T-helper 2 cell treated with Interferon-gamma antibody and Interleukin-4, amounts not matched to agents 5 μg/mL and 100 μg/mL, for 36 hours (primary cell): ENCODE measurements at regions not wholly inside any gene's neighbourhood (a gene's known extent, or its start where the extent isn't known, plus 50 kb on each side); places are given as distances from the start of the nearest gene placed in this dataset.
"Not testable (repeated sequence)": the region's sequence is repeated elsewhere in the genome, so short reads cannot be mapped to it uniquely, and the experiment has no call there.

Experiments
- DNase-seq: peaks from one replicate; pipeline ENCODE4 v3.0.0; 2021; ENCODE audit warnings: low spot score
- H3K27ac Mint-ChIP-seq: one replicate; pipeline ENCODE4 v1.8.0; 2021; ENCODE audit warnings: mild to moderate bottlenecking, mixed read lengths
- H3K27me3 Mint-ChIP-seq: one replicate; pipeline ENCODE4 v1.8.0; 2021; ENCODE audit warnings: low read depth, mixed read lengths
- H3K36me3 Mint-ChIP-seq: one replicate; pipeline ENCODE4 v1.8.0; 2021; ENCODE audit warnings: low read depth, mixed read lengths
- H3K4me1 Mint-ChIP-seq: one replicate; pipeline ENCODE4 v1.8.0; 2021; ENCODE audit warnings: low read depth, mixed read lengths
- H3K4me3 Mint-ChIP-seq: one replicate; pipeline ENCODE4 v1.8.0; 2022; ENCODE audit warnings: mild to moderate bottlenecking, moderate library complexity, mixed read lengths
- H3K9me3 Mint-ChIP-seq: one replicate; pipeline ENCODE4 v1.8.0; 2021; ENCODE audit warnings: mixed read lengths

GRCh38 chrX:42229533-42229932 is 306.2 kb upstream of the CASK start:
- Mint-ChIP-seq H3K9me3 (peaks cover 24% of the 10 kb centered on the region), H3K4me1 (peaks cover 5% of the 10 kb centered on the region), H3K4me3 (no peak overlapping the region), H3K36me3 (peaks cover 3% of the 10 kb centered on the region), H3K27me3 (no peaks in the 10 kb centered on the region), H3K27ac (no peak overlapping the region)
- no peak for DNase-seq

GRCh38 chrX:42220666-42221065 is 297.3 kb upstream of the CASK start:
- DNase-seq = no peak
- Mint-ChIP-seq H3K4me3 (no peak overlapping the region), H3K9me3 (peaks cover 8% of the 10 kb centered on the region)

GRCh38 chrX:42220083-42220482 is 296.7 kb upstream of the CASK start:
- peaks cover 6% of the 10 kb centered on the region for H3K9me3 Mint-ChIP-seq
- no peaks in the 10 kb centered on the region for H3K4me1 Mint-ChIP-seq
- H3K27ac Mint-ChIP-seq = no peak overlapping the region
- no peak for DNase-seq
- no peak overlapping the region for H3K4me3 Mint-ChIP-seq
- H3K36me3 Mint-ChIP-seq = no peaks in the 10 kb centered on the region
- peaks cover 4% of the 10 kb centered on the region for H3K27me3 Mint-ChIP-seq

More at GRCh38 chrX:42220666-42221065, 297.3 kb upstream of the CASK start:
- Mint-ChIP-seq H3K4me1 (no peaks in the 10 kb centered on the region), H3K27ac (no peak overlapping the region), H3K27me3 (peaks cover 4% of the 10 kb centered on the region), H3K36me3 (no peaks in the 10 kb centered on the region)

- DNase-seq = no peak
- Mint-ChIP-seq H3K9me3 (no peaks in the 10 kb centered on the region), H3K36me3 (no peaks in the 10 kb centered on the region), H3K27ac (no peak overlapping the region), H3K27me3 (peaks cover 3% of the 10 kb centered on the region), H3K4me1 (no peaks in the 10 kb centered on the region), H3K4me3 (no peak overlapping the region)
These were observed 295.9 kb upstream of the CASK start for GRCh38 chrX:42219231-42219630.

DNA sequence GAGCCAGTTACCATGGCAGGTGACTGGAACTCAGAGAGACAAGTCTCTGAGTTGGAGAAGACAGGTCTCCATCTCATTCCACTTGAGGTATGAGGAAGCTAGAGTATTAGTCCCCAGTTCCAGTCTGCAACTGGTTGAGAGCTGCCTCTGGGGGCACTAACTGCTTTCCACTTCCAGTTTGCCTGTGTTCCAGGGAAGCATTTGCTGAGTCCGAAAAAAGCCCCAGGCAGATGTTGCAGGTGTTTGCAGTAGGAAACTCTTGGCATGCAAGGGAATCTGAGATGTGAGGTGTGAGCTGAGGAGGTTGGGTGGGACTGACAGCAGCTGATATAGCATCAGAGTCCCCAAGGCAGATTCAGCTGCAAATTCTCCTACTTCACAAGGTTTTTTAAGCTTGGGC is 272.2 kb upstream of the CASK start:
- Mint-ChIP-seq H3K9me3 (no peaks in the 10 kb centered on the region), H3K27ac (no peak overlapping the region), H3K27me3 (no peaks in the 10 kb centered on the region), H3K4me1 (no peaks in the 10 kb centered on the region), H3K36me3 (no peaks in the 10 kb centered on the region), H3K4me3 (no peak overlapping the region)
- no peak for DNase-seq

DNA sequence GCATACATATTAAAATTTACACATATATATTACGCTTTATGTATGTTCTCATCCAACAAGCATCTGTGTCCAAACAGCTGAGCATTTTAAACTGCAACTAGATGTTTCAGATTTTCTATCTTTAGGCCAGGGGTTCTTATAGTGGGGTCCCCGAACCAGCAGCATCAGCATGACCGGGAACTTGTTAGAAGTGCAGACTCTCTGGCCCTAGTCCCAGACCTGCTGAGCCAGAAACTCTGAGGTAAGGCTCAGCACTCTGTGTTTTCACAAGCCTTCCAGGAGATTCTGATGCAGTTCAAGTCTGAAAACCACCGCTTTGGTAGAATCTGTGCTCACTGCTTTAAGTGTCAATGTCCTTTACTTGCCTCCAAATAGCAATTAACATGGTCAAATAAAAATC is 266.2 kb upstream of the CASK start:
- Mint-ChIP-seq H3K27ac (no peak overlapping the region), H3K9me3 (no peaks in the 10 kb centered on the region), H3K4me1 (no peaks in the 10 kb centered on the region)

DNA sequence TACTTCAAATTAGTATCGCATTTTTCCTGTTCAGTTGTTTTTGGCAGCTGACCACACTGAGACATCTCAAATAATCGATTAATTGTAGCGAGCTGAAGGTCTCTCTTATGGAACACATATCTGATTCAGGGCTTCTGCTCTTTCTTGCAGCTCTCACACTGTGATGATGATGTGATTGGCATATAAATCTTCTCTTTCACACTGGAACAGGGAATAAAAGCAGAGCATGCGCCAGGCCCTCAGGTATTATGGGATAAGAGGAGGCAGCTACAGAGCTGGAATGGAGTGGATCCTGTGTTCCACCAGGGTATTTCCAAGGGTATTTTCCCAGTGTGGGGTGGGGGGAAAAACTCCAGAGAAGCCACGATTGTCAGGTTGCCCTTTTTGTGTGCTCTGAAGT is 265.4 kb upstream of the CASK start:
- H3K27me3 Mint-ChIP-seq = no peaks in the 10 kb centered on the region
- H3K4me3 Mint-ChIP-seq = no peak overlapping the region
- H3K4me1 Mint-ChIP-seq = no peaks in the 10 kb centered on the region
- H3K27ac Mint-ChIP-seq = no peak overlapping the region
- DNase-seq = no peak
- H3K36me3 Mint-ChIP-seq = no peaks in the 10 kb centered on the region
- H3K9me3 Mint-ChIP-seq = no peaks in the 10 kb centered on the region

More for the DNA sequence above, 266.2 kb upstream of the CASK start:
- Mint-ChIP-seq H3K27me3 (no peaks in the 10 kb centered on the region), H3K4me3 (no peak overlapping the region), H3K36me3 (no peaks in the 10 kb centered on the region)
- no peak for DNase-seq

GRCh38 chrX:42176789-42177188 is 253.4 kb upstream of the CASK start:
- Mint-ChIP-seq H3K4me3 (no peak overlapping the region), H3K27ac (no peak overlapping the region), H3K27me3 (no peaks in the 10 kb centered on the region), H3K4me1 (no peaks in the 10 kb centered on the region), H3K36me3 (no peaks in the 10 kb centered on the region), H3K9me3 (no peaks in the 10 kb centered on the region)
- no peak for DNase-seq

DNA sequence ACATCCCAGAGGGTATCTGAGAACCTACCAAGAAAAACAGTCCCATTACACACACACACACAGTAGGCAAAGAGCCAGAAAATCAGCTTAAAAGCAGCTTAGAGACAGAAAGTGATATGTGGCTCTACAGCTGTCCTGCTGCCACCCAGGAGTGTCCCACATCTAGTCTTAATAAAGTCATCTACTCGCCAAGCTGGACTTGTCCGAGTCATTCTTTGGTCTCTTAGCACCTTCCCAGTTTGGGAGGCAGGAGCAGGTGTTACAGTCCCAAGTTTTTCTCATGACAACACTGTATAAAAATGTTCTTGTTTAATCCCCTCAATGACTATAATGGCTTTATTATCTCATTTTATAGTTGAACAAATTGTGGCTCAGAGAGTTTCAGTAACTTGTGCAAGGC is 252.5 kb upstream of the CASK start:
- no peaks in the 10 kb centered on the region for H3K36me3 Mint-ChIP-seq
- H3K4me1 Mint-ChIP-seq = no peaks in the 10 kb centered on the region
- H3K27me3 Mint-ChIP-seq = no peaks in the 10 kb centered on the region
- no peak overlapping the region for H3K4me3 Mint-ChIP-seq
- DNase-seq = no peak
- H3K27ac Mint-ChIP-seq = no peak overlapping the region
- no peaks in the 10 kb centered on the region for H3K9me3 Mint-ChIP-seq

DNA sequence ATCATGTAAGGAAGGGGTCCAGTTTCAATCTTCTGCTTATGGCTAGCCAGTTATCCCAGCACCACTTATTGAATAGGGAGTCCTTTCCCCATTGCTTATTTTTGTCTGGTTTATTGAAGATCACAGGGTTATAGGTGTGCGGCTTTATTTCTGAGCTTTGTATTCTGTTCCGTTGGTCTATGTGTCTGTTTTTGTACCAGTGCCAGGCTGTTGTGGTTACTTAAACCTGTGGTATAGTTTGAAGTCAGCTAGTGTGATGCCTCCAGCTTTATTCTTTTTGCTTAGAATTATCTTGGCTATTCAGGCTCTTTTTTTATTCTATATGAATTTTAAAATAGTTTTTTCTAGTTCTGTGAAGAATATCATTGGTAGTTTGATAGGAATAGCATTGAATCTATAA is 234.6 kb upstream of the CASK start:
- not testable (repeated sequence) for H3K4me3 Mint-ChIP-seq, H3K27ac Mint-ChIP-seq, H3K4me1 Mint-ChIP-seq, DNase-seq, H3K36me3 Mint-ChIP-seq, H3K27me3 Mint-ChIP-seq
- peaks cover 19% of the 10 kb centered on the region for H3K9me3 Mint-ChIP-seq

GRCh38 chrX:42151808-42152207 is 228.5 kb upstream of the CASK start:
- Mint-ChIP-seq H3K27ac (no peak overlapping the region), H3K4me1 (peaks cover 3% of the 10 kb centered on the region), H3K27me3 (no peaks in the 10 kb centered on the region), H3K4me3 (no peak overlapping the region), H3K36me3 (no peaks in the 10 kb centered on the region), H3K9me3 (no peaks in the 10 kb centered on the region)
- no peak for DNase-seq

DNA sequence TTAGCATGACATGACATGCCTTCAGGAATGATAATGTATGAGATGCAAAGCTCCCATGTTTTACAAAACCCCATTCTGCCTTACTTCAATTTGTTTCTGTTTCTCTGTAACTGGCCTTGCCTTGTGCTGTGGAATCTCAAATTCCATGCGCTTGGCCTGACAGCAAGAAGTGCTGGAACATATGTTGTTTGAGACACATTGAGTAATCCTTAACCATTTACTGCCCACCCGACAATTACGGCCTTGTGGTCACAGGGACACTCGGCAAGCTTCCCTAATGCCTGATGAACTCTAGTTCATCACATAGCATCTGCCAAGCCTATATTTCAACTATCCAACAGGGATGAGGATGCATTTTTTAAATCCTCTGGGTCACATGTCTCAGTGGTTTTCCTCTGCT is 226.4 kb upstream of the CASK start:
- Mint-ChIP-seq H3K9me3 (no peaks in the 10 kb centered on the region), H3K27ac (no peak overlapping the region), H3K36me3 (no peaks in the 10 kb centered on the region), H3K4me1 (peaks cover 3% of the 10 kb centered on the region), H3K27me3 (no peaks in the 10 kb centered on the region), H3K4me3 (no peak overlapping the region)
- DNase-seq = no peak

- no peak overlapping the region for H3K27ac Mint-ChIP-seq
- no peaks in the 10 kb centered on the region for H3K9me3 Mint-ChIP-seq
- H3K4me1 Mint-ChIP-seq = peaks cover 3% of the 10 kb centered on the region
- DNase-seq = no peak
- H3K27me3 Mint-ChIP-seq = no peaks in the 10 kb centered on the region
- H3K4me3 Mint-ChIP-seq = no peak overlapping the region
- no peaks in the 10 kb centered on the region for H3K36me3 Mint-ChIP-seq
These were observed 225.9 kb upstream of the CASK start for GRCh38 chrX:42149281-42149680.

DNA sequence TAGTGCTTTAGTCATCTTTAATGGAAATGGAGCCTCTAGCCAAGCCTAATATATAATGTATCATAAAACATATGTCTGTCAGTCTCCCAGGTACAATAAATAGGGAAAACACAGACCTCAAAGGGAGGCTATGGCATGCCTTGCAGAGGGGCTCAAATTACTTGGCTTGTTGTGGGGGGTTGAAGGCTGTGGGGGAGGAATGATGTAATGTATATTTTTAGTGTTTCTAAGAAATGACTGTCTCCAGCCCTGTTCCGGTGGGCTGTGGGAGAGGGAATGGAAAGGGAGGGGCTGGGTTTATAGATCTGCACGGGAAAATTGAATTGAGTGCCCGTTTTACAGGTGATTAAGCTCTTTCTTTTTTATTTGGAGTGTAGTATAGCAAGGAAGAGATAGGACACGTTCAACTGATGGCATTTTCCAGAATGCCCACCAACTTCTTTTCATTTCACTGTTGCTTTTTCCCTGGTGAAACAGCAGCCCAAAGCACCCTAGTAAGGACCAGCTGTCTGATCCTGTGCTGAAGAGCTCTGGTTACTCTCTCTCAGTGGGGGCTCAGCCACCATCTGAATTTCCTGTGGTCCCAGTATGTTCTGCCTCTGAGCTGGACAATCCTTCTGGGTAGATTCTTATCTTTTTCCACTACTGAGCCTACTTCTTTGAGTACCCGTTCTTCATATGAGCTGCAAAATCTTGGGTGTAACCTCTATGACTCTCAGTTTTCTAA is 220.7 kb upstream of the CASK start:
- no peaks in the 10 kb centered on the region for H3K36me3 Mint-ChIP-seq
- H3K9me3 Mint-ChIP-seq = peaks cover 7% of the 10 kb centered on the region
- H3K27ac Mint-ChIP-seq = no peak overlapping the region
- peaks cover 5% of the 10 kb centered on the region for H3K27me3 Mint-ChIP-seq
- no peak overlapping the region for H3K4me3 Mint-ChIP-seq
- H3K4me1 Mint-ChIP-seq = peaks cover 2% of the 10 kb centered on the region
- DNase-seq = no peak

DNA sequence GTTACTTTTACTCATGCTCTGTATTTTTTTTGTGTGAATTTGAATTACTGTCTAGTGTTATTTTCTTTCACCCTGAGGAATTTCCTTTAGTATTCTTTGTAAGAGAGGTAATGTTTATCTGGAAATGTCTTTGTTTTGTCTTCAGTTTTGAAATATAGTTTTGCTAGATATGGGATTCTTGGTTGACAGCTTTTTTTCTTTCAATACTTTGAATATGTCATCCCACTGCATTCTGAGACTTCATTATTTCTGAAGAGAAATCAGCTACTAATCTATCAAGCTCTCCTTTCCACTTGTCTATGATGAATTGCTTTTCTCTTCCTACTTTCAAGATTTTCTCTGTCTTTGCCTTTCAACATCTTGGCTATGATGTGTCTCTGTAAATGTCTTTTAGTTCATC is 217.0 kb upstream of the CASK start:
- Mint-ChIP-seq H3K27ac (no peak overlapping the region), H3K36me3 (peaks cover 5% of the 10 kb centered on the region), H3K27me3 (peaks cover 11% of the 10 kb centered on the region), H3K9me3 (peaks cover 20% of the 10 kb centered on the region), H3K4me1 (peaks cover 2% of the 10 kb centered on the region), H3K4me3 (no peak overlapping the region)
- DNase-seq = no peak
